WERI-Rb-1 (cell line): ENCODE measurements at regions not wholly inside any gene's neighbourhood (a gene's known extent, or its start where the extent isn't known, plus 50 kb on each side); places are given as distances from the start of the nearest gene placed in this dataset.

Experiments
- DNase-seq: peaks from one replicate; pipeline ENCODE4 v3.0.0-alpha.2; 2020
- H3K27ac ChIP-seq: fragments of 250-450 bp; sonication (Bioruptor Pico); 2 replicates; pipeline ENCODE4 v1.5.1; 2020; ENCODE audit warnings: mild to moderate bottlenecking, moderate library complexity
- H3K27me3 ChIP-seq: fragments of 250-450 bp; sonication (Bioruptor Pico); 2 replicates; pipeline ENCODE4 v1.5.1; 2021; ENCODE audit warnings: mild to moderate bottlenecking, low read depth, moderate library complexity; ENCODE audit not compliant: insufficient read depth, severe bottlenecking
- H3K36me3 ChIP-seq: fragments of 250-450 bp; sonication (Bioruptor Pico); 2 replicates; pipeline ENCODE4 v1.5.1; 2020; ENCODE audit warnings: mild to moderate bottlenecking, moderate library complexity
- H3K4me3 ChIP-seq: 2 replicates; pipeline ENCODE4 v1.5.1; 2011; ENCODE audit warnings: low read depth, mild to moderate bottlenecking, control low read depth, low read length
- H3K9me3 ChIP-seq: fragments of 250-450 bp; sonication (Bioruptor Pico); 2 replicates; pipeline ENCODE4 v1.5.1; 2021; ENCODE audit warnings: mild to moderate bottlenecking, moderate library complexity; ENCODE audit not compliant: severe bottlenecking
- TF ChIP-seq, protein P1 (sequence below): IDR thresholded peaks from 2 replicates; pipeline ENCODE4 v1.5.1; 2011; ENCODE audit warnings: low read depth, mild to moderate bottlenecking, control low read depth, inconsistent platforms, low read length

DNA sequence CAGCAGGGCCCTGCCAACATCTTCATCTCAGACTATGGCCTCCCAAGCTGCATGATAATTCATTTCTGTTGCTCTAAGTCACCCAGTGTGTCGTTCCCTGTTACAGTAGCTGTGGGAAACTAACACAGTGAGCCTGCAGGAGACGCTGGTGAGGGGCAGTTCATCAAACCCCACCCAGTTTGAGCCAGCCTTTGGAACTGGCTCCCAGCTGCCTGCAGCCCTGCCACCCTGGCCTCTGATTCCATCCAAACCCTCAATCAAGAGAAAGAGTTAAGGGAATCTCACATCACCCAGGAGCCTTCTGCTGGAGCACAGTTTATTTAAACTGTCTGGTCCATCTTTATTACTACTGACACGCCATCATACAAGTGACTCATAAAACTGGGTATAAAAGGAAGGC lies 64.9 kb upstream of the ZCCHC2 start:
- H3K27ac ChIP-seq, result no peak overlapping the region

DNA sequence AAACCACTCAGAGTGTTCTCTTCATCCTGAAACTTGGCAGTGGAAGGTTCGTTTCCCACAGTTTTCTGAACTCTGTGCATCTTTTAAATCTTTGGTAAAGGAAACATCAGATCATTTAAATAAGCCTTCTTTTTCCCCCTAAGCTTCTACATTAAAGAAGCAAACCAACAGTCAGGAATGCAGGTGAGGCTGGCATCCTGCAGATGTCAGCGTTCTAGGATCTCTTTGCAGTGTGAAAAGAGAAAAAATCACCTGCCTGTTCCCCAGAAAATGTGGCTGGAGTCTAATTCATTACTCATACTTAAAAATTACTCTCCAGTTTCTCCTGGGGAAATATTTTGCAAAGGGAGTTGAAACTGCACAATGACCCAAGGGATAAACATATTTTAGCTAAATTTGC lies 64.5 kb upstream of the ZCCHC2 start:
- no peak overlapping the region for H3K4me3 ChIP-seq
- no peaks in the 10 kb centered on the region for H3K27me3 ChIP-seq
- no peak for DNase-seq
- H3K27ac ChIP-seq, result no peak overlapping the region
- H3K9me3 ChIP-seq, result no peaks in the 10 kb centered on the region
- H3K36me3 ChIP-seq, result no peaks in the 10 kb centered on the region
- TF ChIP-seq, protein P1, sequence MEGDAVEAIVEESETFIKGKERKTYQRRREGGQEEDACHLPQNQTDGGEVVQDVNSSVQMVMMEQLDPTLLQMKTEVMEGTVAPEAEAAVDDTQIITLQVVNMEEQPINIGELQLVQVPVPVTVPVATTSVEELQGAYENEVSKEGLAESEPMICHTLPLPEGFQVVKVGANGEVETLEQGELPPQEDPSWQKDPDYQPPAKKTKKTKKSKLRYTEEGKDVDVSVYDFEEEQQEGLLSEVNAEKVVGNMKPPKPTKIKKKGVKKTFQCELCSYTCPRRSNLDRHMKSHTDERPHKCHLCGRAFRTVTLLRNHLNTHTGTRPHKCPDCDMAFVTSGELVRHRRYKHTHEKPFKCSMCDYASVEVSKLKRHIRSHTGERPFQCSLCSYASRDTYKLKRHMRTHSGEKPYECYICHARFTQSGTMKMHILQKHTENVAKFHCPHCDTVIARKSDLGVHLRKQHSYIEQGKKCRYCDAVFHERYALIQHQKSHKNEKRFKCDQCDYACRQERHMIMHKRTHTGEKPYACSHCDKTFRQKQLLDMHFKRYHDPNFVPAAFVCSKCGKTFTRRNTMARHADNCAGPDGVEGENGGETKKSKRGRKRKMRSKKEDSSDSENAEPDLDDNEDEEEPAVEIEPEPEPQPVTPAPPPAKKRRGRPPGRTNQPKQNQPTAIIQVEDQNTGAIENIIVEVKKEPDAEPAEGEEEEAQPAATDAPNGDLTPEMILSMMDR, result peak; percentile 36

More for the DNA sequence above, 64.9 kb upstream of the ZCCHC2 start:
- H3K36me3 ChIP-seq, result no peaks in the 10 kb centered on the region
- TF ChIP-seq, protein P1, result peak; percentile 40
- peak; percentile 29 for DNase-seq
- H3K4me3 ChIP-seq, result no peak overlapping the region
- H3K27me3 ChIP-seq, result no peaks in the 10 kb centered on the region
- H3K9me3 ChIP-seq, result no peaks in the 10 kb centered on the region

DNA sequence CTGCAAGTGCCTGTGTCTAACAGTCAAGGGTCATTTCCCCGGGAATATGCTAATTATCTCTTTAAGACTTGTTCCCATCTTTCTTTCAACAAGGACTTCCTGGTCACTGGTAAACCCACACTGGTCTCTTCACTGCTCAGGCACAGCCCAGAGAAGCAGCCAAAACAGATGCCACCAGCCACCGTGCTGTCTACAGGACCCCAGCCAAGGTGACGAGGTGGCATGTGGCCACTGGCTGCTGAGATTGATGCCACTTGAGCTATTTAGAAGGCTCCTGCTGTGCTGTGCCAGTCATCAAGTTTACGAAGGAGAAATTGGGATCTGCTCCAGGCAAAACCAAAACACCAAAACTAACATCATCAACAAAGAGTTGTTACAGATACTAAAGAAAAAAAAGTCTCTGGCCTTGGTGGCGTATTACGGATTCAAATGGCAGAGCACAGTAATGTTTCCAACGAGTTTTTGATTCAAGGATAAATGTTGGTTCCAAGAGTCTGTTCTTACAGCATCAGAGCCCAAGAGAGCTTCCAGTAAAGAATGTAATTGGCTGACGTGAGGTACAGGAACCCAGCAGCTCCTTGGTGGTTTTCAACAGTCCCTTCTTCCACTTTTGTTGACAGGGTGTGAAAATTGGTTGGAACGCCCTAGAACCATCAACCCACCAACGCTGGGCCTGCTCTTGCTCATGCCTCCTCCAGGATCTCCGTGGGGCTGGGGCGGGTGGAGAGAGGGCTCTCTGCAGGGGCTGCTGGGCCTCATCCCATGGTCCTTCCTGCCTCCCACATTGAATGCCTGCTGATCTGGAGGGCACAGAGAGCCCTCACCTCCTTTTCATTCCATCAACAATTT lies 63.7 kb upstream of the ZCCHC2 start:
- TF ChIP-seq, protein P1, result no peak
- H3K27ac ChIP-seq, result no peak overlapping the region
- H3K4me3 ChIP-seq, result no peak overlapping the region
- no peaks in the 10 kb centered on the region for H3K27me3 ChIP-seq
- H3K9me3 ChIP-seq, result no peaks in the 10 kb centered on the region
- DNase-seq, result no peak
- no peaks in the 10 kb centered on the region for H3K36me3 ChIP-seq

DNA sequence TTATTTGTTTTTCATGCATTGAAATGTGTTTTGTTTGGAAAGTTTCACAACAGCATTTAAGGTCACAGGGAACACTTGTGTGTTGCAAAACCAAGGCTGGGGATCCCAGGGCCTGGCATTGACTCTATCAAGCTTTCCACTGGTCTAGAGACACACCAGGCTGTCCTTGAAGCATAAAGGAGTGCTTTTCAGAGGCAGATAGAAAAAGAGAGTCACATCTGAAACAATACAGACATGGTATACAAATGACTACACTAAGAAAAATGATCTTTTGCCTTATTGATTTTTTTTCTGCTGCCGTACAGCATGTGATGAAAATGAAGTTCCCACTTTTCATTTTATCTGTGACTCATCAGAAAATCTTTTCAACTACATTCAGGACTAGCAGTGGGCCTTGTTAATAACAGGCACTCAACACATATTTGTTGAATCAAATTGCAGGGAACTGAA lies 61.9 kb upstream of the ZCCHC2 start:
- no peak for DNase-seq
- Histone ChIP-seq H3K27ac (no peak overlapping the region), H3K27me3 (no peaks in the 10 kb centered on the region), H3K9me3 (peaks cover 3% of the 10 kb centered on the region), H3K36me3 (no peaks in the 10 kb centered on the region), H3K4me3 (no peak overlapping the region)
- TF ChIP-seq, protein P1, result no peak

DNA sequence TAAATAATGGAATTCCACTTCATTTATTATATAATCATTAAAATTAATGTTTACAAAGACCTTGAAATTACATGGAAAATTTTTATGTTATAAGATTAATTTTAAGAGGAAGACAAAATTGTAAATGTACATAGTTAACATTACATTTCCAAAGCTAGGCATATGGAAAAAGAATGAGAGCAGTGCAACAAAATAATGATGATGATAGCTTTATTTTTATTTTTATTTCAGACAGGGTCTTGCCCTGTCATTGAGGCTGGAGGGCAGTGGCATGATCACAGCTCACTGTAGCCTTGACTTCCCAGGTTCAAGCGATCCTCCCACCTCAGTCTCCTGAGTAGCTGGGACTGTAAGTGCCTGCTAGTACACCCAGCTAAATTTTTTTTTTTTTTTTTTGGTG lies 61.2 kb upstream of the ZCCHC2 start:
- Histone ChIP-seq H3K27me3 (no peaks in the 10 kb centered on the region), H3K4me3 (no peak overlapping the region), H3K36me3 (no peaks in the 10 kb centered on the region), H3K9me3 (peaks cover 3% of the 10 kb centered on the region), H3K27ac (no peak overlapping the region)
- DNase-seq, result no peak
- TF ChIP-seq, protein P1, result no peak
